ENCODE measurements at regions not wholly inside any gene's neighbourhood (a gene's known extent, or its start where the extent isn't known, plus 50 kb on each side); places are given as distances from the start of the nearest gene placed in this dataset.
"Not testable (repeated sequence)": the region's sequence is repeated elsewhere in the genome, so short reads cannot be mapped to it uniquely, and the experiment has no call there.

DNA sequence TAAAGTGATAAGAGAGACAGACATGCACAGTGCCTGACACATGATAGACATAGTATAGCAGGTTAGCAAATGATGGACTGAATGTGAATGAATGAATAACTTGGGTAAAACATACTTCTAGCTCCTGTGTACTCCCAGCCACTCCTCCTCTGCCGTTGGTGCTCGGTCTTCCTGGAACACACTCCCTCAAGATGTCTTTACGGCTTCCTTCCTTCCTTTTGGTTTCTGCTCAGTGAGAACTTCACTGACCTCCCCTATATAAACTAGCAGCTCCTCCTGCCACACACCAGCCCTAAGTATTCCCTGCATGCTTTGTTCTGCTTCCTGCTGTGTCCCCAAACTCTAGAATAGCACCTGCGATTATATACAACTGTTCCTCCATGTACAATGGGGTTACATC, 50.2 kb downstream of the RAD54L2 start:
- peaks cover 6% of the 10 kb centered on the region for H3K4me1 Mint-ChIP-seq
- H3K27ac Mint-ChIP-seq, result no peak overlapping the region
- DNase-seq (ENCODE audit: low spot score in 2 of 2), result no peak
- no peaks in the 10 kb centered on the region for H3K9me3 Mint-ChIP-seq
- ATAC-seq, result no peak
- H3K36me3 Mint-ChIP-seq, result peaks cover 54% of the 10 kb centered on the region
- H3K4me3 Mint-ChIP-seq, result no peak overlapping the region

- ATAC-seq (no peak), DNase-seq (ENCODE audit: low spot score in 2 of 2) (no peak)
- no peaks in the 10 kb centered on the region for H3K9me3 Mint-ChIP-seq
- peaks cover 12% of the 10 kb centered on the region for H3K4me1 Mint-ChIP-seq
- H3K4me3 Mint-ChIP-seq, result no peak overlapping the region
- H3K36me3 Mint-ChIP-seq, result peaks cover 65% of the 10 kb centered on the region
- peak overlapping the region; percentile 3 for H3K27ac Mint-ChIP-seq
These were observed 52.7 kb downstream of the RAD54L2 start for GRCh38 chr3:51591231-51591630.

GRCh38 chr3:51593697-51594096, 55.2 kb downstream of the RAD54L2 start:
- Mint-ChIP-seq H3K36me3 (peaks cover 64% of the 10 kb centered on the region), H3K27ac (no peak overlapping the region), H3K4me3 (no peak overlapping the region), H3K9me3 (no peaks in the 10 kb centered on the region), H3K4me1 (peaks cover 10% of the 10 kb centered on the region)
- no peak for DNase-seq (ENCODE audit: low spot score in 2 of 2)
- no peak for ATAC-seq

GRCh38 chr3:51599638-51600037, 61.1 kb downstream of the RAD54L2 start:
- not testable (repeated sequence) for H3K27ac Mint-ChIP-seq; H3K4me3 Mint-ChIP-seq; DNase-seq (ENCODE audit: low spot score in 2 of 2); H3K9me3 Mint-ChIP-seq; ATAC-seq
- H3K4me1 Mint-ChIP-seq, result peaks cover 17% of the 10 kb centered on the region
- peaks cover 42% of the 10 kb centered on the region for H3K36me3 Mint-ChIP-seq

GRCh38 chr3:51604212-51604611, 65.7 kb downstream of the RAD54L2 start:
- Mint-ChIP-seq H3K4me3 (no peak overlapping the region), H3K4me1 (peaks cover 27% of the 10 kb centered on the region), H3K36me3 (peaks cover 16% of the 10 kb centered on the region), H3K27ac (no peak overlapping the region), H3K9me3 (no peaks in the 10 kb centered on the region)
- no peak for ATAC-seq
- DNase-seq (ENCODE audit: low spot score in 2 of 2), result no peak

- ATAC-seq (peak; percentile 48), DNase-seq (ENCODE audit: low spot score in 2 of 2) (no peak)
- Mint-ChIP-seq H3K4me3 (no peak overlapping the region), H3K27ac (peak overlapping the region; percentile 6), H3K9me3 (no peaks in the 10 kb centered on the region), H3K4me1 (peaks cover 32% of the 10 kb centered on the region), H3K36me3 (peaks cover 12% of the 10 kb centered on the region)
These were observed 65.1 kb upstream of the TEX264 start for GRCh38 chr3:51605938-51606337.

GRCh38 chr3:51606871-51607270, 64.2 kb upstream of the TEX264 start:
- H3K9me3 Mint-ChIP-seq; DNase-seq (ENCODE audit: low spot score in 2 of 2); ATAC-seq; H3K27ac Mint-ChIP-seq; H3K36me3 Mint-ChIP-seq; H3K4me3 Mint-ChIP-seq: not testable (repeated sequence)
- H3K4me1 Mint-ChIP-seq, result peaks cover 32% of the 10 kb centered on the region

DNA sequence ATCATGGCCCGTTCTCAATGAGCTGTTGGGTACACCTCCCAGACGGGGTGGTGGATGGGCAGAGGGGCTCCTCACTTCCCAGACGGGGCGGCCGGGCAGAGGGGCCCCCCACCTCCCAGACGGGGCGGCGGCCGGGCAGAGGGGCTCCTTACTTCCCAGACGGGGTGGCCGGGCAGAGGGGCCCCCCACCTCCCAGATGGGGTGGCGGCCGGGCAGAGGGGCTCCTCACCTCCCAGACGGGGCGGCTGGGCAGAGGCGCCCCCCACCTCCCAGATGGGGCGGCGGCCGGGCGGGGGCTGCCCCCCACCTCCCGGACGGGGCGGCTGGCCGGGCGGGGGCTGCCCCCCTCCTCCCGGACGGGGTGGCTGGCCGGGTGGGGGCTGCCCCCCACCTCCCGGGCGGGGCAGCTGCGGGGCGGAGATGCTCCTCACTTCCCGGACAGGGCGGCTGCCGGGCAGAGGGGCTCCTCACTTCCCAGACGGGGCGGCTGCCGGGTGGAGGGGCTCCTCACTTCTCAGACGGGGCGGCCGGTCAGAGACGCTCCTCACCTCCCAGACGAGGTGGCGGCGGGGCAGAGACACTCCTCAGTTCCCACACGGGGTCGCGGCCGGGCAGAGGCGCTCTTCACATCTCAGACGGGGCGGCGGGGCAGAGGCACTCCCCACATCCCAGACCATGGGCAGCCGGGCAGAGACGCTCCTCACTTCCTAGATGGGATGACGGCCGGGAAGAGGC, 63.3 kb upstream of the TEX264 start:
- not testable (repeated sequence) for ATAC-seq; H3K9me3 Mint-ChIP-seq; H3K27ac Mint-ChIP-seq; H3K4me3 Mint-ChIP-seq; DNase-seq (ENCODE audit: low spot score in 2 of 2); H3K36me3 Mint-ChIP-seq
- peaks cover 27% of the 10 kb centered on the region for H3K4me1 Mint-ChIP-seq

GRCh38 chr3:51610708-51611107, 60.3 kb upstream of the TEX264 start:
- no peaks in the 10 kb centered on the region for H3K36me3 Mint-ChIP-seq
- peaks cover 12% of the 10 kb centered on the region for H3K4me1 Mint-ChIP-seq
- H3K9me3 Mint-ChIP-seq, result no peaks in the 10 kb centered on the region
- no peak overlapping the region for H3K4me3 Mint-ChIP-seq
- H3K27ac Mint-ChIP-seq, result no peak overlapping the region
- DNase-seq (ENCODE audit: low spot score in 2 of 2), result no peak
- no peak for ATAC-seq

DNA sequence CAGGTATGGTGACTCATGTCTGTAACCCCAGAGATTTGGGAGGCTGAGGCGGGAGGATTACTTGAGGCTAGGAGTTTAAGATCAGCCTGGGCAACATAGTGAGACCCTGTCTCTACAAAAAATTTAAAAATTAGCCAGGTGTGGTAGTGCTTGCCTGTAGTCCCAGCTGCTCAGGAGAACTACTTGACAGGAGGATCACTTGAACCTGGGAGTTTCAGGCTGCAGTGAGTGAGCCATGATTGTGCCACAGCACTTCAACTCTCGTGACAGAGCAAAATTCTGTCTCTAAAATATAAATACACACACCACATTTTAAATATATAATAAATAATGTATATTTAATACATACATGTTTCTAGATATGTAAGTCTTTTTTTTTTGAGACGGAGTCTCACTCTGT, 53.5 kb upstream of the TEX264 start:
- H3K4me3 Mint-ChIP-seq, result no peak overlapping the region
- ATAC-seq (no peak), DNase-seq (ENCODE audit: low spot score in 2 of 2) (no peak)
- peaks cover 24% of the 10 kb centered on the region for H3K4me1 Mint-ChIP-seq
- no peaks in the 10 kb centered on the region for H3K9me3 Mint-ChIP-seq
- H3K27ac Mint-ChIP-seq, result no peak overlapping the region
- H3K36me3 Mint-ChIP-seq, result no peaks in the 10 kb centered on the region

GRCh38 chr3:51618038-51618437, 53.0 kb upstream of the TEX264 start:
- ATAC-seq; H3K36me3 Mint-ChIP-seq; H3K27ac Mint-ChIP-seq; DNase-seq (ENCODE audit: low spot score in 2 of 2); H3K9me3 Mint-ChIP-seq; H3K4me3 Mint-ChIP-seq: not testable (repeated sequence)
- H3K4me1 Mint-ChIP-seq, result peaks cover 24% of the 10 kb centered on the region

DNA sequence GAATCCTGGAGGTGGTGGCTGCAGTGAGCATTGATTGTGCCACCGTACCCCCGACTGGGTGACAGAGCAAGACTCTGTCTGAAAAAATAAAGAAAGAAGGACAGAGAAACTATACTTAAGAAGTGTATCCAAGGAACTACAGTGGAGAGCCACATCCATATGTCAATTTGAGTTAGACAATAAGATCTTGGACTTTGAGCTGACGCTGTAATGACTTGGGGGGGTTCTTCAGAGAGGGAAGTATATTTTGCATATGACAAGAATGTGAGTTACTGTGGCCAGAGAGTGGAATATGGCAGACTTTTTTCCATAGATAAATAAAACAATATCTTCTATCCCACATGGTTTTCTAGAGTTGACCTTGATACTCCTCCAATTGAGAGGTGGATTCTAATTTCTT, 52.6 kb upstream of the TEX264 start:
- ATAC-seq (no peak), DNase-seq (ENCODE audit: low spot score in 2 of 2) (no peak)
- Mint-ChIP-seq H3K9me3 (no peaks in the 10 kb centered on the region), H3K4me3 (no peak overlapping the region), H3K4me1 (peaks cover 24% of the 10 kb centered on the region), H3K36me3 (no peaks in the 10 kb centered on the region), H3K27ac (no peak overlapping the region)

DNA sequence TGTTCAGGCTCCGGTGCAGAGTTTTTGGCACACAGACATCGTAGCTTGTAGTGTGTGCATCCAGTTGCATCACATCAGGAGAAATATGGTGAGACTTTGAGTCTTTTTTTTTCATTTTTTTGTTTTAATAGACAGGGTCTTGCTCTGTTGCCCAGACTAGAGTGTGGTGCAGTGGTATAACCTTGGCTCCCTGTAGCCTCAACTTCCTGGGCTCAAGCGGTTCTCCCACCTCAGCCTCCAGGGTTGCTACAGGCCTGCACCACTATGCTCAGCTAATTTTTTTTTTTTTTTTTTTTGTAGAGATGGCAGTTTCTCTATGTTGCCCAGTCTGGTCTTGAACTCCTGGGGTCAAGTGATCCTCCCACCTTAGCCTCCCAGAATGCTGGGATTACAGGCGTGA, 51.1 kb upstream of the TEX264 start:
- Mint-ChIP-seq H3K4me1 (peaks cover 24% of the 10 kb centered on the region), H3K4me3 (no peak overlapping the region), H3K27ac (no peak overlapping the region), H3K9me3 (no peaks in the 10 kb centered on the region), H3K36me3 (no peaks in the 10 kb centered on the region)
- ATAC-seq, result no peak
- no peak for DNase-seq (ENCODE audit: low spot score in 2 of 2)

DNA sequence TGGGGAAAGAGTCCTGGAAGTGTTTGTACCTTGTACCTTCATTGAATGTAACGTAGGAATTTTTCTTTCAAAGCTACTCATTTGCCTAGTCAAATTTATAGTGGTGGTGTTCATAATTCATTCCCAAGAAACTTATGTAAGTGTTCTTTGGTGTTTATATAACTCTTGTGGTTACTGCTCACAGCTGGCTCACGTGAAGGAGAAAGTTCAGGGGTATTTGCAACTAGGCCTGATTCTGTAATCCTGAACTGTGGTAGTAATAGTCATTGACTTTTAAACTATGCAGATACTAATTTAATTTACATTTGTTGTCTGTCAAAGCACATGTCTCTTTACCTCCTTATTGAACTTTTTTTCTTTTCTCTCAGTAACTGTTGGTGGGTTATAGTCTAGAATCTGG, 50.5 kb upstream of the TEX264 start:
- DNase-seq (ENCODE audit: low spot score in 2 of 2) (no peak), ATAC-seq (no peak)
- Mint-ChIP-seq H3K4me3 (no peak overlapping the region), H3K36me3 (no peaks in the 10 kb centered on the region), H3K9me3 (no peaks in the 10 kb centered on the region), H3K27ac (no peak overlapping the region), H3K4me1 (peaks cover 24% of the 10 kb centered on the region)

GRCh38 chr3:51621091-51621892, 49.8 kb upstream of the TEX264 start:
- peak overlapping the region; percentile 3 for H3K27ac Mint-ChIP-seq
- peaks cover 24% of the 10 kb centered on the region for H3K4me1 Mint-ChIP-seq

More at GRCh38 chr3:51621091-51621892, 49.8 kb upstream of the TEX264 start:
- H3K4me3 Mint-ChIP-seq, result no peak overlapping the region
- DNase-seq (ENCODE audit: low spot score in 2 of 2) (no peak), ATAC-seq (no peak)
- H3K9me3 Mint-ChIP-seq, result no peaks in the 10 kb centered on the region
- H3K36me3 Mint-ChIP-seq, result no peaks in the 10 kb centered on the region

Measured in stimulated activated effector memory CD8-positive, alpha-beta T cell treated with anti-CD3 and anti-CD28 coated beads, Interleukin-12 subunit alpha, Interleukin-12 subunit beta, amount 100 ng/mL, for 72 hours (primary cell).